HEK293 (cell line): ENCODE measurements at regions not wholly inside any gene's neighbourhood (a gene's known extent, or its start where the extent isn't known, plus 50 kb on each side); places are given as distances from the start of the nearest gene placed in this dataset.

Experiments
- CTCF ChIA-PET: fragments of 350-600 bp; formaldehyde crosslinking; extraction: SDS; loops from one replicate; lab custom pipeline; 2021; ENCODE audit warnings: antibody characterized with exemption; lab: Yijun Ruan, JAX
- POLR2A ChIA-PET: fragments of 300-600 bp; formaldehyde crosslinking; extraction: SDS; loops from one replicate; lab custom pipeline; 2020; ENCODE audit warnings: antibody characterized with exemption, inconsistent platforms; lab: Yijun Ruan, JAX
- H3K27ac ChIP-seq: fragments of 200-500 bp; sonication (Bioruptor generic); 2 replicates; pipeline ENCODE4 v1.5.1; 2014; ENCODE audit warnings: low read depth, low read length, control low read depth, inconsistent platforms; ENCODE audit errors: extremely low read depth
- H3K36me3 ChIP-seq, 2 experiments: fragments of 200-500 bp in 1 of 2; sonication (Bioruptor generic) in 1 of 2; 1 replicate in 1 of 2; 2 replicates in 1 of 2; pipeline ENCODE4 v1.5.1; 2014 to 2017; ENCODE audit warnings: inconsistent platforms in 2 of 2, low read length in 2 of 2; ENCODE audit not compliant: control insufficient read depth in 2 of 2, insufficient read depth in 1 of 2
- H3K4me1 ChIP-seq: fragments of 200-500 bp; sonication (Bioruptor generic); 2 replicates; pipeline ENCODE4 v1.5.1; 2014; ENCODE audit warnings: mild to moderate bottlenecking, low read length, inconsistent platforms; ENCODE audit not compliant: control insufficient read depth, insufficient read depth
- H3K4me3 ChIP-seq: 2 replicates; pipeline ENCODE4 v1.5.1; 2011; ENCODE audit warnings: low read depth, mild to moderate bottlenecking, control low read depth, low read length, moderate library complexity
- H3K9me3 ChIP-seq: fragments of 200-500 bp; sonication (Bioruptor generic); 2 replicates; pipeline ENCODE4 v1.5.1; 2014; ENCODE audit warnings: low read depth, low read length, inconsistent platforms; ENCODE audit not compliant: control insufficient read depth, insufficient read depth
- EGR2 ChIP-seq: fragments of 450-650 bp; formaldehyde crosslinking; IDR thresholded peaks from 2 replicates; pipeline ENCODE4 v1.5.1; 2016; ENCODE audit warnings: low read depth, missing biosample characterization, missing genetic modification characterization
- GLI4 ChIP-seq: fragments of 450-650 bp; formaldehyde crosslinking; IDR thresholded peaks from 2 replicates; pipeline ENCODE4 v1.5.1; 2016; ENCODE audit warnings: missing biosample characterization, missing genetic modification characterization
- HIC1 ChIP-seq: fragments of 450-650 bp; formaldehyde crosslinking; IDR thresholded peaks from 2 replicates; pipeline ENCODE4 v1.5.1; 2016; ENCODE audit warnings: missing biosample characterization, missing genetic modification characterization
- HOXA7 ChIP-seq: sonication (generic); formaldehyde crosslinking; IDR thresholded peaks from 2 replicates; pipeline ENCODE4 v1.8.1; 2022; ENCODE audit warnings: missing genetic modification reagents, borderline replicate concordance
- MYNN ChIP-seq: fragments of 450-650 bp; formaldehyde crosslinking; IDR thresholded peaks from 2 replicates; pipeline ENCODE4 v1.5.1; 2016; ENCODE audit warnings: missing biosample characterization, missing genetic modification characterization, borderline replicate concordance
- PRDM6 ChIP-seq: fragments of 450-650 bp; formaldehyde crosslinking; IDR thresholded peaks from 2 replicates; pipeline ENCODE4 v1.5.1; 2017; ENCODE audit warnings: missing biosample characterization, missing genetic modification characterization
- SCRT1 ChIP-seq: fragments of 450-650 bp; formaldehyde crosslinking; IDR thresholded peaks from 2 replicates; pipeline ENCODE4 v1.5.1; 2016; ENCODE audit warnings: missing biosample characterization, missing genetic modification characterization, borderline replicate concordance
- SP7 ChIP-seq: fragments of 450-650 bp; formaldehyde crosslinking; IDR thresholded peaks from 2 replicates; pipeline ENCODE4 v1.5.1; 2016; ENCODE audit warnings: missing biosample characterization, missing genetic modification characterization
- TCF7L2 ChIP-seq: IDR thresholded peaks from 2 replicates; pipeline ENCODE4 v1.6.1; 2011; ENCODE audit warnings: low read depth, mild to moderate bottlenecking, inconsistent platforms, low read length, moderate library complexity, borderline replicate concordance
- ZNF132 ChIP-seq: fragments of 450-650 bp; formaldehyde crosslinking; IDR thresholded peaks from 2 replicates; pipeline ENCODE4 v1.5.1; 2017; ENCODE audit warnings: missing biosample characterization, missing genetic modification characterization, borderline replicate concordance
- ZNF23 ChIP-seq: fragments of 450-650 bp; formaldehyde crosslinking; IDR thresholded peaks from 2 replicates; pipeline ENCODE4 v1.5.1; 2016; ENCODE audit warnings: missing biosample characterization, missing genetic modification characterization, borderline replicate concordance
- ZNF274 ChIP-seq, 2 experiments: fragments of 200-500 bp in 1 of 2; fragments of 450-650 bp in 1 of 2; sonication (Bioruptor generic) in 1 of 2; formaldehyde crosslinking in 1 of 2; IDR thresholded peaks; 2 replicates each; pipeline versions ENCODE4 v1.5.1 to v1.6.1; 2014 to 2016; ENCODE audit warnings: borderline replicate concordance in 1 of 2, inconsistent platforms in 1 of 2, low read length in 1 of 2, missing biosample characterization in 1 of 2, missing genetic modification characterization in 1 of 2
- ZNF449 ChIP-seq: fragments of 450-650 bp; formaldehyde crosslinking; IDR thresholded peaks from 2 replicates; pipeline ENCODE4 v1.5.1; 2017; ENCODE audit warnings: missing biosample characterization, mild to moderate bottlenecking, missing genetic modification characterization, moderate library complexity
- ZNF473 ChIP-seq: fragments of 450-650 bp; formaldehyde crosslinking; IDR thresholded peaks from 2 replicates; pipeline ENCODE4 v1.5.1; 2017; ENCODE audit warnings: missing biosample characterization, missing genetic modification characterization
- ZNF521 ChIP-seq: fragments of 450-650 bp; formaldehyde crosslinking; IDR thresholded peaks from 2 replicates; pipeline ENCODE4 v1.5.1; 2017; ENCODE audit warnings: missing biosample characterization, mild to moderate bottlenecking, missing genetic modification characterization
- ZNF529 ChIP-seq: fragments of 450-650 bp; formaldehyde crosslinking; IDR thresholded peaks from 2 replicates; pipeline ENCODE4 v1.5.1; 2017; ENCODE audit warnings: missing genetic modification characterization, missing biosample characterization; ENCODE audit not compliant: insufficient replicate concordance
- ZNF544 ChIP-seq: fragments of 450-650 bp; formaldehyde crosslinking; IDR thresholded peaks from 2 replicates; pipeline ENCODE4 v1.5.0; 2017; ENCODE audit warnings: missing biosample characterization, missing genetic modification characterization
- ZNF596 ChIP-seq: fragments of 450-650 bp; IDR thresholded peaks from 2 replicates; pipeline ENCODE4 v1.5.0; 2018; ENCODE audit warnings: missing biosample characterization, mild to moderate bottlenecking, missing genetic modification characterization, moderate library complexity
- ZNF677 ChIP-seq: fragments of 450-650 bp; IDR thresholded peaks from 2 replicates; pipeline ENCODE4 v1.5.0; 2018; ENCODE audit warnings: missing biosample characterization, mild to moderate bottlenecking, missing genetic modification characterization, moderate library complexity
- ZNF692 ChIP-seq: fragments of 450-650 bp; formaldehyde crosslinking; IDR thresholded peaks from 2 replicates; pipeline ENCODE4 v1.5.1; 2016; ENCODE audit warnings: missing biosample characterization, missing genetic modification characterization
- ZNF704 ChIP-seq: fragments of 450-650 bp; formaldehyde crosslinking; IDR thresholded peaks from 2 replicates; pipeline ENCODE4 v1.5.1; 2016; ENCODE audit warnings: missing biosample characterization, missing genetic modification characterization
- ZNF776 ChIP-seq: fragments of 450-650 bp; formaldehyde crosslinking; IDR thresholded peaks from 2 replicates; pipeline ENCODE4 v1.5.0; 2017; ENCODE audit warnings: missing biosample characterization, missing genetic modification characterization, borderline replicate concordance
- ZSCAN30 ChIP-seq: fragments of 450-650 bp; IDR thresholded peaks from 2 replicates; pipeline ENCODE4 v1.5.1; 2018; ENCODE audit warnings: missing biosample characterization, mild to moderate bottlenecking, missing genetic modification characterization, moderate library complexity

GRCh38 chr5:89289604-89290003 is 406.6 kb upstream of the MEF2C start:
- TF ChIP-seq HIC1 (tag by site-specific recombination): no peak
- TF ChIP-seq GLI4 (tag by site-specific recombination): no peak
- TF ChIP-seq, all 188 proteins: peak for 0
- H3K36me3 ChIP-seq: no peaks in the 10 kb centered on the region
- no peak overlapping the region for H3K27ac ChIP-seq
- no peaks in the 10 kb centered on the region for H3K4me1 ChIP-seq
- no peaks in the 10 kb centered on the region for H3K9me3 ChIP-seq
- no peak overlapping the region for H3K4me3 ChIP-seq
- CTCF ChIA-PET: no interaction called here
- POLR2A ChIA-PET: no interaction called here

- TF ChIP-seq ZNF473 (no peak), ZNF677 (tag by site-specific recombination) (no peak), HOXA7 (no peak), ZNF704 (tag by site-specific recombination) (no peak), EGR2 (tag by site-specific recombination) (no peak), ZNF132 (tag by site-specific recombination) (no peak), ZNF274 (IDR thresholded peaks at IDR 0.05; ENCODE audit: low read length) (no peak), ZNF274 (tag by site-specific recombination; IDR thresholded peaks at IDR 0.05; ENCODE audit: borderline replicate concordance) (no peak), MYNN (tag by site-specific recombination) (no peak), GLI4 (tag by site-specific recombination) (no peak), ZNF544 (tag by site-specific recombination) (no peak), SP7 (tag by site-specific recombination) (no peak), ZNF521 (no peak), SCRT1 (tag by site-specific recombination) (no peak), TCF7L2 (no peak)
- H3K9me3 ChIP-seq: no peaks in the 10 kb centered on the region
- peaks cover 2% of the 10 kb centered on the region; the same call in 1 of the 2 replicates for H3K4me1 ChIP-seq
- ChIA-PET POLR2A (no interaction called here), CTCF (no interaction called here)
- no peaks in the 10 kb centered on the region for H3K36me3 ChIP-seq
- no peak overlapping the region for H3K4me3 ChIP-seq
- no peak overlapping the region for H3K27ac ChIP-seq
Observed at GRCh38 chr5:89287964-89288363, 405.0 kb upstream of the MEF2C start.

DNA sequence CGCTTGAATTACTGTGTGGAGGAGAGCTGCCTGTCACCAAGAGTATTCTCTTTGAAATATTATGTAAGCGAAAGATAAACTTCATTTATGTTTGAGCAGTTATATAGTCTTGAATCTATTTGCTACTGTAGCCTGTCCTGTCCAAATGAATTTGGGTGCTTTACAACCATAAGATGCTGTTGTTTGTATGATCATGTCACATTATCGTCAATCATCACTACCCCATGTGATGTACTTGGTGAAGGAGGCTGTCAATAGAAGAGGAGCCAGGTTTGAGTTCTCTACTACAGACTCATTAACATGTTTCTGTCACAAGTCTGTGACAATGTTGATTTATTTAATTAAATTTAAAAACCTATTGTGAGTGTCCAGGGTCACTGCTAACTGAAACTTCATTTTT is 403.3 kb upstream of the MEF2C start:
- no peak overlapping the region for H3K4me3 ChIP-seq
- ChIA-PET POLR2A (no interaction called here), CTCF (interaction anchor here (0.6 kb wide), 1 partner anchor 40 kb away, joined by 3 read pairs; no protein-coding TSS in a partner anchor)
- TF ChIP-seq ZNF23 (tag by site-specific recombination): no peak
- no peak for TF ChIP-seq ZNF596
- no peak for TF ChIP-seq ZNF449
- TF ChIP-seq PRDM6 (tag by site-specific recombination): no peak
- no peak for TF ChIP-seq ZNF529 (tag by site-specific recombination)
- TF ChIP-seq ZNF776 (tag by site-specific recombination): no peak
- no peak for TF ChIP-seq ZNF692 (tag by site-specific recombination)
- TF ChIP-seq ZSCAN30: no peak

More for the DNA sequence above, 403.3 kb upstream of the MEF2C start:
- no peaks in the 10 kb centered on the region for H3K9me3 ChIP-seq
- no peaks in the 10 kb centered on the region for H3K36me3 ChIP-seq
- no peak overlapping the region for H3K27ac ChIP-seq
- peaks cover 7% of the 10 kb centered on the region; the same call in 1 of the 2 replicates for H3K4me1 ChIP-seq
